K562 (cell line): ENCODE measurements at regions not wholly inside any gene's neighbourhood (a gene's known extent, or its start where the extent isn't known, plus 50 kb on each side); places are given as distances from the start of the nearest gene placed in this dataset.

Source experiments
- ARID4B ChIP-seq: sonication (generic); formaldehyde crosslinking; IDR thresholded peaks from 2 replicates; pipeline ENCODE4 v1.8.0; 2022; ENCODE audit warnings: mild to moderate bottlenecking, missing genetic modification reagents
- BCOR ChIP-seq: fragments of 450-650 bp; IDR thresholded peaks from 2 replicates; pipeline ENCODE4 v1.6.1; 2016
- ETS2 ChIP-seq: IDR thresholded peaks from 2 replicates; pipeline ENCODE4 v1.6.1; 2016; ENCODE audit warnings: borderline replicate concordance, missing genetic modification characterization, mild to moderate bottlenecking, moderate library complexity, missing compliant biosample characterization; ENCODE audit not compliant: poor library complexity, severe bottlenecking
- GABPB1 ChIP-seq: sonication (generic); formaldehyde crosslinking; IDR thresholded peaks from 2 replicates; pipeline ENCODE4 v1.8.0; 2022; ENCODE audit warnings: mild to moderate bottlenecking, missing genetic modification reagents
- GATA2 ChIP-seq: sonication (generic); formaldehyde crosslinking; IDR thresholded peaks from 2 replicates; pipeline ENCODE4 v1.4.0; 2020; ENCODE audit warnings: mild to moderate bottlenecking, missing genetic modification reagents
- JUND ChIP-seq, 2 experiments: IDR thresholded peaks; 2 replicates in 1 of 2; 3 replicates in 1 of 2; pipeline ENCODE4 v1.6.1; 2011; ENCODE audit warnings: borderline replicate concordance in 2 of 2, low read depth in 2 of 2, low read length in 2 of 2, improper control_type of control experiment in 1 of 2, missing biosample characterization in 1 of 2, missing genetic modification characterization in 1 of 2, missing genetic modification reagents in 1 of 2
- KAT7 ChIP-seq: sonication (generic); formaldehyde crosslinking; IDR thresholded peaks from 2 replicates; pipeline ENCODE4 v1.8.0; 2022; ENCODE audit warnings: missing genetic modification reagents, mild to moderate bottlenecking, borderline replicate concordance
- MYNN ChIP-seq, 2 experiments: sonication (generic); formaldehyde crosslinking in 1 of 2; IDR thresholded peaks; 2 replicates each; pipeline versions ENCODE4 v1.5.0 to v1.6.1; 2016 to 2020; ENCODE audit warnings: antibody characterized with exemption in 1 of 2, missing genetic modification reagents in 1 of 2
- NCOA6 ChIP-seq: fragments of 450-650 bp; IDR thresholded peaks from 2 replicates; pipeline ENCODE4 v1.6.1; 2017; ENCODE audit warnings: mild to moderate bottlenecking
- NR2C1 ChIP-seq, 2 experiments: fragments of 450-650 bp; IDR thresholded peaks; 2 replicates each; pipeline ENCODE4 v1.6.1; 2017; ENCODE audit warnings: mild to moderate bottlenecking in 2 of 2, antibody characterized with exemption in 1 of 2, inconsistent platforms in 1 of 2, missing compliant biosample characterization in 1 of 2, missing genetic modification characterization in 1 of 2
- POLR2AphosphoS5 ChIP-seq: IDR thresholded peaks from 2 replicates; pipeline ENCODE4 v1.6.1; 2011; ENCODE audit warnings: mild to moderate bottlenecking, low read depth, low read length, moderate library complexity; ENCODE audit not compliant: control insufficient read depth, insufficient read depth
- PYGO2 ChIP-seq: fragments of 450-650 bp; IDR thresholded peaks from 2 replicates; pipeline ENCODE4 v1.6.1; 2016; ENCODE audit warnings: mild to moderate bottlenecking, missing genetic modification characterization, moderate library complexity, missing compliant biosample characterization
- RBM22 ChIP-seq: fragments of 200-400 bp; formaldehyde crosslinking; IDR thresholded peaks from 2 replicates; pipeline ENCODE4 v1.6.1; 2018; ENCODE audit warnings: low read length, low read depth; ENCODE audit not compliant: poor library complexity, severe bottlenecking
- TRIM25 ChIP-seq: fragments of 450-650 bp; IDR thresholded peaks from 2 replicates; pipeline ENCODE4 v1.7.0; 2016; ENCODE audit warnings: borderline replicate concordance
- ZBTB2 ChIP-seq: fragments of 450-650 bp; IDR thresholded peaks from 2 replicates; pipeline ENCODE4 v1.6.1; 2016; ENCODE audit warnings: antibody characterized with exemption
- ZFPM2 ChIP-seq: fragments of 250-450 bp; sonication (Bioruptor Pico); IDR thresholded peaks from 2 replicates; pipeline ENCODE4 v1.5.1; 2022; ENCODE audit warnings: mild to moderate bottlenecking
- ZNF57 ChIP-seq: fragments of 450-650 bp; formaldehyde crosslinking; IDR thresholded peaks from 2 replicates; pipeline ENCODE4 v1.4.0; 2020; ENCODE audit warnings: mild to moderate bottlenecking, moderate library complexity
- ZSCAN32 ChIP-seq: fragments of 450-650 bp; formaldehyde crosslinking; IDR thresholded peaks from 2 replicates; pipeline ENCODE4 v1.4.0; 2020; ENCODE audit warnings: mild to moderate bottlenecking, moderate library complexity

- TF ChIP-seq KAT7 (no peak), ZBTB2 (no peak), NCOA6 (no peak), ARID4B (CRISPR knock-in tag) (0 out of 2 replicates have a peak, but pooled peaks have one; percentile 47), BCOR (no peak), JUND (IDR thresholded peaks at IDR 0.05; ENCODE audit: borderline replicate concordance, low read depth, low read length) (no peak), JUND (tag; IDR thresholded peaks at IDR 0.05; ENCODE audit: borderline replicate concordance, low read depth, low read length) (no peak), RBM22 (no peak), MYNN (IDR thresholded peaks at IDR 0.05) (no peak), MYNN (CRISPR knock-in tag; IDR thresholded peaks at IDR 0.05) (no peak), TRIM25 (no peak), ZFPM2 (CRISPR knock-in tag) (no peak), GABPB1 (CRISPR knock-in tag) (no peak), POLR2AphosphoS5 (no peak), GATA2 (CRISPR knock-in tag) (no peak), ETS2 (no peak), NR2C1 (IDR thresholded peaks at IDR 0.05) (peak; percentile 90), NR2C1 (tag; IDR thresholded peaks at IDR 0.05) (peak; percentile 95), ZSCAN32 (no peak), ZNF57 (no peak), PYGO2 (tag) (no peak)
These were observed 52.7 kb upstream of the ATP5PO start (continued) for GRCh38 chr21:33968080-33968994.
